H9 (cell line): ENCODE measurements at regions not wholly inside any gene's neighbourhood (a gene's known extent, or its start where the extent isn't known, plus 50 kb on each side); places are given as distances from the start of the nearest gene placed in this dataset.

Source experiments
- DNase-seq: peaks from one replicate; pipeline ENCODE4 v3.0.0-alpha.2; 2017
- H2AFZ ChIP-seq: one replicate; pipeline ENCODE4 v1.6.1; 2013; ENCODE audit warnings: mild to moderate bottlenecking, low read length, control low read depth, moderate library complexity
- H2AK5ac ChIP-seq: 2 replicates; pipeline ENCODE4 v1.6.1; 2013; ENCODE audit warnings: low read length, control low read depth, mixed read lengths; ENCODE audit not compliant: insufficient read length
- H2BK120ac ChIP-seq: one replicate; pipeline ENCODE4 v1.6.1; 2013; ENCODE audit warnings: low read depth, mild to moderate bottlenecking, low read length, control low read depth, inconsistent platforms; ENCODE audit not compliant: poor library complexity, severe bottlenecking
- H2BK12ac ChIP-seq: 2 replicates; pipeline ENCODE4 v1.6.1; 2013; ENCODE audit warnings: low read length, control low read depth, mixed read lengths, low read depth; ENCODE audit not compliant: insufficient read length
- H2BK15ac ChIP-seq: 2 replicates; pipeline ENCODE4 v1.6.1; 2013; ENCODE audit warnings: low read depth, low read length, control low read depth
- H2BK20ac ChIP-seq: one replicate; pipeline ENCODE4 v1.6.1; 2013; ENCODE audit warnings: low read depth, mild to moderate bottlenecking, low read length, control low read depth, inconsistent platforms; ENCODE audit not compliant: poor library complexity, severe bottlenecking
- H2BK5ac ChIP-seq: 2 replicates; pipeline ENCODE4 v1.6.1; 2013; ENCODE audit warnings: low read length, control low read depth, mixed read lengths; ENCODE audit not compliant: insufficient read length
- H3K14ac ChIP-seq: 2 replicates; pipeline ENCODE4 v1.6.1; 2013; ENCODE audit warnings: low read length, control low read depth; ENCODE audit not compliant: insufficient read depth
- H3K18ac ChIP-seq: 2 replicates; pipeline ENCODE4 v1.6.1; 2013; ENCODE audit warnings: low read depth, mild to moderate bottlenecking, mixed read lengths, low read length, control low read depth; ENCODE audit not compliant: insufficient read length
- H3K23ac ChIP-seq: 2 replicates; pipeline ENCODE4 v1.6.1; 2013; ENCODE audit warnings: low read length, control low read depth, mixed read lengths, low read depth; ENCODE audit not compliant: insufficient read length
- H3K23me2 ChIP-seq: 2 replicates; pipeline ENCODE4 v1.6.1; 2013; ENCODE audit warnings: low read depth, mild to moderate bottlenecking, mixed read lengths, low read length, control low read depth; ENCODE audit not compliant: insufficient read length, poor library complexity, severe bottlenecking
- H3K27ac ChIP-seq: 2 replicates; pipeline ENCODE4 v1.5.1; 2013; ENCODE audit warnings: low read length, control low read depth, mixed read lengths, low read depth; ENCODE audit not compliant: insufficient read length
- H3K27me3 ChIP-seq: 2 replicates; pipeline ENCODE4 v1.6.1; 2013; ENCODE audit warnings: low read length, control low read depth, inconsistent platforms; ENCODE audit not compliant: insufficient read depth
- H3K4ac ChIP-seq: 2 replicates; pipeline ENCODE4 v1.6.1; 2013; ENCODE audit warnings: low read depth, mild to moderate bottlenecking, control low read depth, inconsistent platforms, low read length, moderate library complexity
- H3K4me1 ChIP-seq: 2 replicates; pipeline ENCODE4 v1.6.1; 2013; ENCODE audit warnings: low read length, control low read depth, inconsistent platforms; ENCODE audit not compliant: insufficient read depth
- H3K4me2 ChIP-seq: 2 replicates; pipeline ENCODE4 v1.6.1; 2013; ENCODE audit warnings: low read length, control low read depth, mixed read lengths; ENCODE audit not compliant: insufficient read length, insufficient read depth
- H3K56ac ChIP-seq: 2 replicates; pipeline ENCODE4 v1.6.1; 2013; ENCODE audit warnings: low read depth, mild to moderate bottlenecking, mixed read lengths, low read length, control low read depth; ENCODE audit not compliant: insufficient read length
- H3K79me1 ChIP-seq: 2 replicates; pipeline ENCODE4 v1.6.1; 2013; ENCODE audit warnings: low read depth, mild to moderate bottlenecking, moderate library complexity, low read length, control low read depth, inconsistent platforms; ENCODE audit not compliant: insufficient read depth, poor library complexity, severe bottlenecking
- H3K79me2 ChIP-seq: 2 replicates; pipeline ENCODE4 v1.6.1; 2013; ENCODE audit warnings: low read length, control low read depth, inconsistent platforms; ENCODE audit not compliant: insufficient read depth
- H3K9ac ChIP-seq: 2 replicates; pipeline ENCODE4 v1.6.1; 2013; ENCODE audit warnings: low read length, control low read depth, mixed read lengths; ENCODE audit not compliant: insufficient read length; ENCODE audit errors: extremely low read depth
- H3K9me3 ChIP-seq: one replicate; pipeline ENCODE4 v1.6.1; 2013; ENCODE audit warnings: low read depth, low read length, inconsistent platforms; ENCODE audit not compliant: control insufficient read depth
- H3T11ph ChIP-seq: one replicate; pipeline ENCODE4 v1.6.1; 2013; ENCODE audit warnings: mild to moderate bottlenecking, low read length, control low read depth, inconsistent platforms
- H4K20me1 ChIP-seq: one replicate; pipeline ENCODE4 v1.6.1; 2013; ENCODE audit not compliant: control insufficient read depth, insufficient read length, insufficient read depth
- H4K5ac ChIP-seq: 2 replicates; pipeline ENCODE4 v1.6.1; 2013; ENCODE audit warnings: low read depth, mild to moderate bottlenecking, mixed read lengths, low read length, control low read depth; ENCODE audit not compliant: insufficient read length
- H4K8ac ChIP-seq: replicated peaks from 2 replicates; pipeline ENCODE4 v1.6.1; 2013; ENCODE audit warnings: low read length, control low read depth, mixed read lengths, low read depth; ENCODE audit not compliant: insufficient read length
- H4K91ac ChIP-seq: 2 replicates; pipeline ENCODE4 v1.6.1; 2013; ENCODE audit warnings: low read depth, mild to moderate bottlenecking, moderate library complexity, mixed read lengths, low read length, control low read depth; ENCODE audit not compliant: insufficient read length
- H3K27ac Mint-ChIP-seq, 3 experiments: 2 replicates in 2 of 3; 3 replicates in 1 of 3; pipeline ENCODE4 v1.8.0; 2020 to 2021; ENCODE audit warnings: mixed read lengths in 3 of 3, mild to moderate bottlenecking in 1 of 3, moderate library complexity in 1 of 3
- H3K27me3 Mint-ChIP-seq: 2 replicates; pipeline ENCODE4 v1.8.0; 2021; ENCODE audit warnings: low read depth, mild to moderate bottlenecking, moderate library complexity, mixed read lengths
- H3K36me3 Mint-ChIP-seq, 3 experiments: 2 replicates in 2 of 3; 3 replicates in 1 of 3; pipeline ENCODE4 v1.8.0; 2020 to 2021; ENCODE audit warnings: low read depth in 3 of 3, mixed read lengths in 3 of 3; ENCODE audit not compliant: insufficient read depth in 1 of 3
- H3K4me1 Mint-ChIP-seq, 2 experiments: 2 replicates each; pipeline ENCODE4 v1.8.0; 2020; ENCODE audit warnings: mixed read lengths in 2 of 2
- H3K4me3 Mint-ChIP-seq, 2 experiments: 2 replicates in 1 of 2; 3 replicates in 1 of 2; pipeline ENCODE4 v1.8.0; 2020 to 2021; ENCODE audit warnings: mild to moderate bottlenecking in 2 of 2, mixed read lengths in 2 of 2, moderate library complexity in 1 of 2
- H3K9me3 Mint-ChIP-seq, 2 experiments: 2 replicates in 1 of 2; 3 replicates in 1 of 2; pipeline ENCODE4 v1.8.0; 2020; ENCODE audit warnings: mild to moderate bottlenecking in 2 of 2, mixed read lengths in 2 of 2, moderate library complexity in 1 of 2
- CTCF ChIP-seq: fragments of 200-600 bp; sonication (generic); conservative IDR thresholded peaks from 3 replicates; pipeline ENCODE4 v1.8.0; 2021; ENCODE audit warnings: antibody characterized with exemption, mild to moderate bottlenecking
- WGBS: extraction: QIAGEN DNeasy Blood & Tissue Kit; methylation state at CpG from one replicate; pipeline ENCODE4 v1.1.7; 2013; ENCODE audit warnings: missing lambda C conversion rate, low lambda C conversion rate, mixed read lengths; ENCODE audit not compliant: insufficient read length; ENCODE audit errors: extremely low coverage; 5-methylcytosine and 5-hydroxymethylcytosine counted together

- Histone ChIP-seq H4K8ac (no peak overlapping the region), H3K14ac (no peak overlapping the region), H2BK120ac (no peak overlapping the region), H2BK12ac (no peak overlapping the region), H3K27ac (no peak overlapping the region), H3K4me2 (no peak overlapping the region), H3K79me2 (no peaks in the 10 kb centered on the region), H3K9me3 (no peaks in the 10 kb centered on the region), H3K9ac (no peak overlapping the region), H3K4ac (no peak overlapping the region), H4K20me1 (no peaks in the 10 kb centered on the region), H2BK15ac (no peak overlapping the region), H3K27me3 (no peaks in the 10 kb centered on the region), H2AFZ (no peak overlapping the region), H2BK5ac (no peak overlapping the region), H2BK20ac (no peak overlapping the region), H4K5ac (no peak overlapping the region), H3K18ac (no peak overlapping the region), H3T11ph (no peak overlapping the region), H3K56ac (no peak overlapping the region), H3K23me2 (no peaks in the 10 kb centered on the region), H3K23ac (no peak overlapping the region), H3K79me1 (no peaks in the 10 kb centered on the region), H3K4me1 (no peaks in the 10 kb centered on the region), H2AK5ac (no peak overlapping the region), H4K91ac (no peak overlapping the region)
- Mint-ChIP-seq H3K4me1 (peaks cover 0 to 8% of the 10 kb centered on the region in 2 experiments; a peak in 1 of 4 replicates), H3K27ac (peak overlapping the region in 1 of 3 experiments; percentile 10; a peak in 1 of 7 replicates), H3K27me3 (peaks cover 1% of the 10 kb centered on the region; the same call in 1 of the 2 replicates), H3K36me3 (no peaks in the 10 kb centered on the region), H3K9me3 (no peaks in the 10 kb centered on the region), H3K4me3 (no peak overlapping the region)
- no peak for TF ChIP-seq CTCF
- no peak for DNase-seq
- no CpG with 5 or more reads among the region's 17 CpGs for WGBS
These were observed 66.8 kb upstream of the AFDN start for GRCh38 chr6:167759912-167760311.
